Activated naive CD4-positive, alpha-beta T cell treated with anti-CD3 and anti-CD28 coated beads for 36 hours (primary cell): ENCODE measurements at regions not wholly inside any gene's neighbourhood (a gene's known extent, or its start where the extent isn't known, plus 50 kb on each side); places are given as distances from the start of the nearest gene placed in this dataset.
"Not testable (repeated sequence)": the region's sequence is repeated elsewhere in the genome, so short reads cannot be mapped to it uniquely, and the experiment has no call there.

Source experiments
- CTCF ChIA-PET: fragments of 350-600 bp; sonication (Branson Sonifier 250); formaldehyde crosslinking; loops from one replicate; lab custom pipeline; 2021; ENCODE audit warnings: antibody characterized with exemption; lab: Charles Lee
- DNase-seq: peaks from one replicate; pipeline ENCODE4 v3.0.0-alpha.2; 2020
- H3K27ac Mint-ChIP-seq: one replicate; pipeline ENCODE4 v1.8.0; 2021; ENCODE audit warnings: mild to moderate bottlenecking, mixed read lengths
- H3K27me3 Mint-ChIP-seq: one replicate; pipeline ENCODE4 v1.8.0; 2021; ENCODE audit warnings: low read depth, mixed read lengths
- H3K36me3 Mint-ChIP-seq: one replicate; pipeline ENCODE4 v1.8.0; 2021; ENCODE audit warnings: low read depth, mixed read lengths
- H3K4me1 Mint-ChIP-seq: one replicate; pipeline ENCODE4 v1.8.0; 2021; ENCODE audit warnings: low read depth, mixed read lengths
- H3K4me3 Mint-ChIP-seq: one replicate; pipeline ENCODE4 v1.8.0; 2021; ENCODE audit warnings: mild to moderate bottlenecking, moderate library complexity, mixed read lengths
- H3K9me3 Mint-ChIP-seq: one replicate; pipeline ENCODE4 v1.8.0; 2021; ENCODE audit warnings: mixed read lengths
- intact Hi-C: fragments of 100-400 bp; cut with micrococcal nuclease; formaldehyde crosslinking; loops from one replicate; pipeline ENCODE4 v1.15.1; 2023

DNA sequence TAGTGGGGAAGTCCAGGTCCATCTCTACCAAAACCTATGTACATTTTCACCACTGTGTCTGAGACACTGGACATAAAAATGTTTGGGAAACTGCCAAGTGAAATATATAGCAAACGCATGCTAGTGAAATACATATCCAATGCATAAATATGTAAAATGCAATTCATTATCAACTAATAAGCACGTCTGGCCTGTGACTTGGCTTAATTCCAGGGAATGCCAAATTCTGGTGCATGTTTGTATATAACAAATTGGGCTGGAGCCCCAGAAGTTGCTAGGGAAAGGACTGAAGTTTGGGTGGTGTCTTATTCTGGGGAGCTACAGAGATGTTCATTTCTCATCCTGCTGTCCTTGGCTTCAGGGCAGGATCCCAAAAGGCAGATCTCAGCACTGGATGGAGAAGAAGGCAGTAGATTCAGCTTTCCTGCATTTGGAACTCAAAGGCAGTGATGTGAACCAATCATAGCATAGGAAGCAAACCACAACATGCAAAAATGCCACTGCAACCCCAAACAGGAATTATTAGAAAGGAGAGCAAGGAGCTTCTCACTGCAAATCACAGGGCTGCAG lies 184.3 kb downstream of the HS3ST3A1 start:
- Mint-ChIP-seq H3K36me3 (no peaks in the 10 kb centered on the region), H3K27me3 (peaks cover 33% of the 10 kb centered on the region), H3K27ac (no peak overlapping the region), H3K4me1 (no peaks in the 10 kb centered on the region), H3K4me3 (no peak overlapping the region), H3K9me3 (no peaks in the 10 kb centered on the region)
- intact Hi-C loops = no loop called here
- no peak for DNase-seq
- CTCF ChIA-PET = no interaction called here

DNA sequence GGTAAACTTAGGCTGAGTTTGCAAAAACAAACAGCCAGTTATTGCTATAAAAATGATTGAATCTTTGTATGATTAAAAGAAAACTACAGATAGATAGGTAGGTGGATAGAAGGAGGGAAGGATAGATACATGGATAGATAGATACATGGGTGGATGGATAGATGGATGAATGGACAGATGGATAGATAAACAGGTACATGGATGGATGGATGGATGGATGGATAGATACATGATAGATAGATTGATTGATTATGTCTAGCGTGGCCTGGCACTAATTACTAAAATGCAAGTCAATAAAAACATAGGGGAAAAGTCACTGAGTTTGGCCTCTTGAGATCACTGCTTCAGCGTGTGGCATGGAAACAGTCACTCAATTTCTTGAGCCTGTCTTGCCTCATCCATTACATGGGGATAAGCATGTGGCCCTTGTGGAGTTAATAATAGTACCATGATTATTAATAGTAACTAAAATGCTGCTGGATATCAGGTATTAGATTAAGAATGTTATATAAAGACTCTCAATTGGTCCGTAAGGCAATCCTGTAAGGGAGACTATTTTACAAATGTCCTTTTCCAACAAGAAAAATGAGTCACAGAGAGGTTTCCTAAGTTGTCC lies 184.9 kb downstream of the HS3ST3A1 start:
- H3K36me3 Mint-ChIP-seq = no peaks in the 10 kb centered on the region

DNA sequence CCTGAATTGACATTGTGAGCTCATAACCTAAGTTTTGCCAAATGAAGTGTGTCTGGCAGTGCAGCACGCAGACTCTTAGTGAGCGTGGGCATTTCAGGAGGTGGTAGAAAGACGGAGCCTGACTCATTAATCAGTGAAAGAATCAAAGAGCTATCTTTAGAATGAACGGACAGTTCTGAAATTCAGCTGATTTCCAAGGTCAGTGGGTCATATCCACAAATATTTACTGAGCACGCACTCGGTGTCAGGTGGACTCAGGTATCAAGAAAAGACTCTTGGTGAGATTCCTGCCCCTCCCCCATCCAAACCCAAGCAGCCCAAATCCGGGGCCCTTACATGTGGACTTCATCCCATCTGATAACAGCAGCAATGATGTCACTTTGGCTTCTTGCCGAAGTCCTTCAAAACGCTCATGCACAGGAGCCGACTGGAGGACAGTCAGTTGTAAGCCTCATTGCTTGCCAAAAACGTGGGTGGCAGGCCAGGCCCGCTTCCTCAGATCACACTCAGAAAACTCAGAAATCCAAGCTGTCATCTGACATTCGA lies 185.8 kb downstream of the HS3ST3A1 start:
- intact Hi-C loops = no loop called here
- Mint-ChIP-seq H3K9me3 (no peaks in the 10 kb centered on the region), H3K4me3 (no peak overlapping the region)

More for the DNA sequence above, 184.9 kb downstream of the HS3ST3A1 start:
- Mint-ChIP-seq H3K9me3 (no peaks in the 10 kb centered on the region), H3K4me1 (no peaks in the 10 kb centered on the region), H3K4me3 (no peak overlapping the region), H3K27ac (no peak overlapping the region), H3K27me3 (peaks cover 29% of the 10 kb centered on the region)
- no peak for DNase-seq
- intact Hi-C loops = no loop called here
- CTCF ChIA-PET = no interaction called here

DNA sequence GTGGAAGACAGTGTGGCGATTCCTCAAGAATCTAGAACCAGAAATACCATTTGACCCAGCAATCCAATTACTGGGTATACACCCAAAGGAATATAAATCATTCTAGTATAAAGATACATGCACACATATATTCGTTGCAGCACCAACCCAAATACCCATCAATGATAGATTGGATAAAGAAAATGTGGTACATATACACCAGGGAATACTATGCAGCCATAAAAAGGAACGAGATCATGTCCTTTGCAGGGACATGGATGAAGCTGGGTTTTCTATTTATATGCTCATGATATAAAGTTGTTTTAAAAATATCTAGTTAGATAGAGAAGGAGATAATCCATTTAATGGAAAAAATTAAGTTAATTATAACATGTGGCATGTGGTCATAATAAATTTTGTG lies 186.5 kb downstream of the HS3ST3A1 start:
- CTCF ChIA-PET, H3K4me1 Mint-ChIP-seq: not testable (repeated sequence)

More for the DNA sequence above, 185.8 kb downstream of the HS3ST3A1 start:
- Mint-ChIP-seq H3K4me1 (no peaks in the 10 kb centered on the region), H3K27me3 (peaks cover 23% of the 10 kb centered on the region), H3K36me3 (no peaks in the 10 kb centered on the region), H3K27ac (no peak overlapping the region)
- CTCF ChIA-PET = no interaction called here
- DNase-seq = no peak

DNA sequence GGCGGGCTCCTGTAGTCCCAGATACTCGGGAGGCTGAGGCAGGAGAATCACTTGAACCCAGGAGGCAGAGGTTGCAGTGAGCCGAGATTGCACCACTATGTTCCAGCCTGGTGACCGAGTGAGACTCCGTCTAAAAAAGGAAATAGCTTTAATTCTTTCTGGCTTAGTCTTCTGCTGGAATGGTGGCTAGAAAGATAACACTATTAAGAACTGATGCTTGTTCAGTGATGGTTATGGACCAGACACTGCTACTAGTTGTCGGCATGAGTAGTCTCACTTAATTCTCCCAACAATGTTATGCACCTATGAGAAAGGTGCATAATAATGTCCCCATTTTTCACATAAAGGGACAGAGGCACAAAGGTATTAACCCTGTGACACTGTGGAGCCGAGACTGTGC lies 188.7 kb downstream of the HS3ST3A1 start:
- no peaks in the 10 kb centered on the region for H3K9me3 Mint-ChIP-seq
- no peaks in the 10 kb centered on the region for H3K36me3 Mint-ChIP-seq
- CTCF ChIA-PET = no interaction called here
- intact Hi-C loops = no loop called here
- no peak overlapping the region for H3K27ac Mint-ChIP-seq
- no peak for DNase-seq
- peaks cover 15% of the 10 kb centered on the region for H3K27me3 Mint-ChIP-seq
- H3K4me1 Mint-ChIP-seq = no peaks in the 10 kb centered on the region
- no peak overlapping the region for H3K4me3 Mint-ChIP-seq

More for the DNA sequence above, 186.5 kb downstream of the HS3ST3A1 start:
- DNase-seq, H3K4me3 Mint-ChIP-seq, H3K27ac Mint-ChIP-seq, H3K9me3 Mint-ChIP-seq, H3K36me3 Mint-ChIP-seq, intact Hi-C loops: not testable (repeated sequence)
- peaks cover 19% of the 10 kb centered on the region for H3K27me3 Mint-ChIP-seq

DNA sequence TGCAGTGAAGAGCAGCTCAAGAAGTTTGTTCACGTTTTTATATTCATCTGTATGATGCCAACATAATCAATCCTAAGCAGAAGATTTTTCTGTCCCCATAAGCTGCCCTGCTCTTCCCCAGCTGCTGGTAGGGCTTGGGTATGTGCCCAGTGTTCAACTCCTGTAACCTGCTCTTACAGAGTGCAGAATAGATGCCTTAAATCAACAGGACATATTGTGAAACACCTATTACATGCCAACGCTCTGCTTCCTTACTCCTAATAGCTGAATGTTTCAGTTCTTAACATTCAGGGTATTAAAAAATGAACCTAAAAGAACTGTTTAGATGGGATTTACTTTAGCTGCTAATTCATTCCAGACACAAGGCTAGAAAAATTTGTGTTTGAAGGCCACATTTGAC lies 190.9 kb downstream of the HS3ST3A1 start:
- no peak for DNase-seq
- Mint-ChIP-seq H3K36me3 (no peaks in the 10 kb centered on the region), H3K4me1 (no peaks in the 10 kb centered on the region), H3K27me3 (peaks cover 11% of the 10 kb centered on the region), H3K4me3 (no peak overlapping the region), H3K9me3 (no peaks in the 10 kb centered on the region), H3K27ac (no peak overlapping the region)
- intact Hi-C loops = no loop called here
- CTCF ChIA-PET = interaction anchor here (1.0 kb wide), 1 partner anchor 1269 kb away, joined by 3 read pairs; no protein-coding TSS in a partner anchor

DNA sequence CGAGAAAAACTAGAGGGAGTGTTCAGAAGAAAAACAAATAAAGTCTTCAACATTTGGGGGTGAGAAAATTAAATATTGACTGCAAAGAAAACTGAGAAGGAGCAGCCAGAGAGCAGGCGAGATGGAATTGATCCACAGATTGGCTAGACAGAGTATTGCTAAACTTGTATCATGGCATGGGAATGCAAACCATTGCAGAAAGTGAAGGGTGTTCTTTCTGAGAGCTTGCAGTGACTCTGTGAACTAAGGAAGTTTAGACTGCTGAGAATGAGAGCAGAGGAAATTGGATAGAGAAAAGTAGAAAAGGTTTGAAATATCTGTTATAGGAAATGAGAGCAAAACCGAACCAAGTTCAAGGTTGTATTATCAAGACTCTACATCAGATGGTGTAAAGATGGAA lies 191.5 kb downstream of the HS3ST3A1 start:
- DNase-seq = no peak
- H3K27ac Mint-ChIP-seq = no peak overlapping the region
- H3K9me3 Mint-ChIP-seq = no peaks in the 10 kb centered on the region
- peaks cover 6% of the 10 kb centered on the region for H3K27me3 Mint-ChIP-seq
- intact Hi-C loops = no loop called here
- H3K4me3 Mint-ChIP-seq = no peak overlapping the region
- no peaks in the 10 kb centered on the region for H3K36me3 Mint-ChIP-seq
- no peaks in the 10 kb centered on the region for H3K4me1 Mint-ChIP-seq
- CTCF ChIA-PET = no interaction called here

DNA sequence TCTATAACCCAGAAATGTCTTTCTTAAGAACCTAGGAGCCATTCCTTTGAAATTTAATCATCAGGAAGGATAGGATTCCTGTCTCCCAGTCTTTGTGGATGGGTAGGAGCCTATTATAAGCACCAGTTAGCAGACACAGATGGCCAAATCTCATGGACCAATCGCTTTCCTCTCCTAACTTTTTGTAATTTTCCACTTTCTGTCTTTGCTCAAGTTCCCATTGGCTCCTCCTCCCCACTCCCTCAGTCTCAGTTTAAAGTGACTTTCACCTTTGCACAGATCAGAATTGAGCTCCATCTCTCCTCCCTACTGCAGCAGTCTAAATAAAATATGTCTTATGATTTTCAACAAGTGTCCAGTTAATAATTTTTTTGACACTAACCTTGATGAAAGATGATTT lies 192.3 kb downstream of the HS3ST3A1 start:
- no peak for DNase-seq
- Mint-ChIP-seq H3K36me3 (no peaks in the 10 kb centered on the region), H3K27me3 (peaks cover 3% of the 10 kb centered on the region), H3K27ac (no peak overlapping the region), H3K9me3 (no peaks in the 10 kb centered on the region), H3K4me3 (no peak overlapping the region), H3K4me1 (no peaks in the 10 kb centered on the region)
- CTCF ChIA-PET = no interaction called here
- intact Hi-C loops = no loop called here

DNA sequence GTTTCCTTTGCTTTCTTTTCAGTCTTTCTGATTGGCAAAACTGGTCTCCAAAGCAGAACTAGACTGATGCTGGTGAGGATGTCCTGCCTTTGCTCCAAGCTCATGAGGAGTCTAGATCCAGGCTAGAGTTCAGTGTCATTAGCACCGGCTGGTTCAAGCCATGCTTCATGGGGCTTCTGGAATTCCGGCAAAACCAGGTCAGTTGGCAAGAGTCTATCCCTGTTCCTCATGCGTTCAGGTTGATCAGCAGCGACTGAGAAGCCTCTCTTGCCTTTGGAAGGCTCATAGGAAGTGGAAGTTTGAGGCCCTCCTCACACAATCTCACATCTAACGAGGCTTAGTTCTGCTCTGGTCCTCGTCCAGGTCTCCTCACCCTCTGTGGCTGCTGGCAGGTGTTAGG lies 194.3 kb downstream of the HS3ST3A1 start:
- no peak overlapping the region for H3K4me3 Mint-ChIP-seq
- H3K27me3 Mint-ChIP-seq = peaks cover 5% of the 10 kb centered on the region
- no peaks in the 10 kb centered on the region for H3K9me3 Mint-ChIP-seq
- CTCF ChIA-PET = no interaction called here
- H3K27ac Mint-ChIP-seq = no peak overlapping the region
- no peak for DNase-seq
- intact Hi-C loops = no loop called here
- H3K36me3 Mint-ChIP-seq = no peaks in the 10 kb centered on the region
- H3K4me1 Mint-ChIP-seq = no peaks in the 10 kb centered on the region

DNA sequence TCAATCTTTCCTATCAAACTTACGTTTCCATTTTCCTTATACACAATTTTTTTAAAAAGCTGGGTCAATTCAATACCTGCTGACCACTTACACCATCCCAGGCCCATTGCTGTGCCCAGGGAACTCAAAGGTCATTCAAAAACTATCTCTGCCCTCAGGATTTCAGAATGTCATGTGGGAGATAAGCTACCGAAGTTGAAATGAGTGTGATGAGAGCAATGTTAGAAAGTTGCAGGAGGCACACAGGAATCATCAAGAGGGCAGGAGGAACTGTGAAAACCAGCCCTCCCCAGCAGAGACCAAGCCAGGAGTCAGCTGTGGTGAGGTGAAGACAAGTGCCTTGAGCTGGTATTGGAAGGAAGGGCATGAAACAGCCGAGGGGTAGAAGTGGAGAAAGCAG lies 195.9 kb downstream of the HS3ST3A1 start:
- Mint-ChIP-seq H3K4me3 (no peak overlapping the region), H3K27me3 (peaks cover 9% of the 10 kb centered on the region), H3K36me3 (no peaks in the 10 kb centered on the region), H3K27ac (no peak overlapping the region), H3K4me1 (no peaks in the 10 kb centered on the region), H3K9me3 (no peaks in the 10 kb centered on the region)
- CTCF ChIA-PET = no interaction called here
- DNase-seq = no peak
- intact Hi-C loops = no loop called here

DNA sequence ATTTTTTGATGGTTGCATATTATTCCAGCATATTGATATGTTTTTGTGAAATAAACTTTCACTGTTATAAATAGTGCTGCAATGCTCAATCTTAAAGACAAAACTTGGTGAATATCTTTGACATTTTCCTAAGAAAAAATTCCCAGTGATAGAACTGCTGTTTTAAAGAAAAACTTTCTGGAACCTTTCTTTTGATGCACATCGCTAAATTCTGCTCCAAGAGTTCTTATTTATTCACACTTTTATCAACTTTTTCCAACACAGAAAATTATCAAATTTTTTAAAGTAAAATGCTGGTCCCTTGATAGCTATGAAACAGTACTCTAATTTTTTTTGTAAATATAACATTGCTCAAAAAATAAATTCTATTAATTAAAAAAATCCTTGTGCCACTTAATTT lies 196.6 kb downstream of the HS3ST3A1 start:
- no peak for DNase-seq
- Mint-ChIP-seq H3K27ac (no peak overlapping the region), H3K9me3 (no peaks in the 10 kb centered on the region), H3K4me3 (no peak overlapping the region), H3K36me3 (no peaks in the 10 kb centered on the region), H3K27me3 (peaks cover 9% of the 10 kb centered on the region), H3K4me1 (no peaks in the 10 kb centered on the region)
- intact Hi-C loops = no loop called here
- CTCF ChIA-PET = no interaction called here

DNA sequence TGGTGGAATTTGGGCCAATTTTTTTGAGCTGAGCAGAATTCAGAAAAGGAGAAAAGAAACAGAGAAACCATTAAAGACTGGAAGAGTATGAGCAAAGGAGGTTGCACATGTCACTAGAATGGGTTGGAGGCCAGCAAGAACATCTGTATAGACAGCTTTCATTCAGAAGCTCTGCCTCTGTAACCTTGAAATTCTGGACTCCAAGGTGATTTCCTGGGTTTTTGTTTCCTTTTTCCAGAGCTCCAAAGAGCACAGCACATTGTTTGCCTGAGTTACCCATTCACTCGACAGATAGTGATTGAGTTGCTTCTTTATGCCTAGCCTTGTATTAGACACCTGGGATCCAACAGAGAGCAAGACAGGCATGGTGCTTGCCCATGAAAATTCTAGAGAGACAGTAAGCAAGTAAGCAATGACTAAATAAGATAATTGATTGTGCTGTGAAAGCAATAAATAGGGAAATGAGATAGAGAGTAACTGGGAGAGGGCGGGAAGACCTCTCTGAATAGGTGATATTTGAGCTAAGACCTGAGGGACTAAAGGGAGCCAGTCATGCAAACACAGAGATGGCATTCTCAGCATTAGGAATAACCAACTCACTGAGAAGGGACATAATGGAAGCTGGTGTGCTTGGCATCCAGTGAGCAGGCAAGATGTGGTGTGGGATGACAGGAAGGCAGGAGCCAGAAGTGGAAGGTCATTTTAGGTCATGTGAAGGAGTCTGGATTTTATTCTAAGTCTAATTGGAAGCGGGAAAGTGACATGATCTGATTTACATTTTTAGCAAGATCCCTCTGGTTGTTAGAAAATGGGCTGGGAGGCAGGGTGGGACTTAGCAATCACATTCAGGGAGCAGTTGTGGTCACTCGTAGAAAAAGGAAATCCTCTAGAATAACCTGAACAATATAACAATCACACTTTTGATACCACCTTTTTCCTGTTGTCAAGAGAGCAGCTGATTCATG lies 197.5 kb downstream of the HS3ST3A1 start:
- Mint-ChIP-seq H3K27ac (no peak overlapping the region), H3K27me3 (peaks cover 9% of the 10 kb centered on the region), H3K4me3 (no peak overlapping the region), H3K9me3 (no peaks in the 10 kb centered on the region), H3K36me3 (no peaks in the 10 kb centered on the region), H3K4me1 (no peaks in the 10 kb centered on the region)
- intact Hi-C loops = no loop called here
- CTCF ChIA-PET = no interaction called here
- DNase-seq = no peak
